OCI-LY3 (cell line): ENCODE measurements at regions not wholly inside any gene's neighbourhood (a gene's known extent, or its start where the extent isn't known, plus 50 kb on each side); places are given as distances from the start of the nearest gene placed in this dataset.

Experiments
- H2AFZ ChIP-seq: fragments of 200-600, 300-600 bp; shearing (Covaris generic); 2 replicates; pipeline ENCODE4 v1.6.0; 2014; ENCODE audit warnings: antibody characterized with exemption, low read depth, low read length
- H3K27ac ChIP-seq: fragments of 200-600, 300-600 bp; sonication (generic); 2 replicates; pipeline ENCODE4 v1.5.1; 2014; ENCODE audit warnings: mild to moderate bottlenecking, low read length, moderate library complexity, mixed read lengths
- H3K27me3 ChIP-seq: fragments of 200-600, 300-600 bp; sonication (generic); 2 replicates; pipeline ENCODE4 v1.6.1; 2014; ENCODE audit warnings: low read depth, low read length, mixed read lengths
- H3K36me3 ChIP-seq: fragments of 200-600, 300-600 bp; sonication (generic); replicated peaks from 2 replicates; pipeline ENCODE3; 2014; ENCODE audit warnings: low read depth, low read length, mixed read lengths
- H3K4me1 ChIP-seq: fragments of 300-600, 200-600 bp; sonication (generic); 2 replicates; pipeline ENCODE4 v1.6.1; 2014; ENCODE audit warnings: low read length, mixed read lengths
- H3K4me2 ChIP-seq: fragments of 200-600, 300-600 bp; sonication (generic); 2 replicates; pipeline ENCODE4 v1.6.1; 2014; ENCODE audit warnings: low read length, mixed read lengths
- H3K4me3 ChIP-seq: fragments of 300-600, 200-600 bp; sonication (generic); 2 replicates; pipeline ENCODE4 v1.5.1; 2014; ENCODE audit warnings: antibody characterized with exemption, mild to moderate bottlenecking, low read length, moderate library complexity
- H3K79me2 ChIP-seq: fragments of 300-600, 200-600 bp; shearing (Covaris generic); 2 replicates; pipeline ENCODE4 v1.6.1; 2014; ENCODE audit warnings: mild to moderate bottlenecking, low read length, mixed read lengths
- H3K9ac ChIP-seq: fragments of 300-600, 200-600 bp; shearing (Covaris generic); 2 replicates; pipeline ENCODE4 v1.6.0; 2014; ENCODE audit warnings: mild to moderate bottlenecking, low read length, moderate library complexity
- H3K9me3 ChIP-seq: fragments of 200-600, 300-600 bp; shearing (Covaris generic); 2 replicates; pipeline ENCODE4 v1.6.1; 2014; ENCODE audit warnings: low read length, mixed read lengths; ENCODE audit not compliant: insufficient read depth
- H4K20me1 ChIP-seq: fragments of 200-600, 300-600 bp; sonication (generic); 2 replicates; pipeline ENCODE4 v1.6.1; 2016; ENCODE audit warnings: low read length, mixed read lengths; ENCODE audit not compliant: insufficient read depth
- CTCF ChIP-seq: fragments of 200-600, 300-600 bp; sonication (generic); IDR thresholded peaks from 2 replicates; pipeline ENCODE4 v1.5.1; 2014; ENCODE audit warnings: antibody characterized with exemption, low read length, low read depth
- EZH2phosphoT487 ChIP-seq: fragments of 200-600 bp; shearing (Covaris generic); IDR thresholded peaks from 2 replicates; pipeline ENCODE4 v1.6.1; 2018; ENCODE audit warnings: antibody characterized with exemption, mixed run types, low read depth

DNA sequence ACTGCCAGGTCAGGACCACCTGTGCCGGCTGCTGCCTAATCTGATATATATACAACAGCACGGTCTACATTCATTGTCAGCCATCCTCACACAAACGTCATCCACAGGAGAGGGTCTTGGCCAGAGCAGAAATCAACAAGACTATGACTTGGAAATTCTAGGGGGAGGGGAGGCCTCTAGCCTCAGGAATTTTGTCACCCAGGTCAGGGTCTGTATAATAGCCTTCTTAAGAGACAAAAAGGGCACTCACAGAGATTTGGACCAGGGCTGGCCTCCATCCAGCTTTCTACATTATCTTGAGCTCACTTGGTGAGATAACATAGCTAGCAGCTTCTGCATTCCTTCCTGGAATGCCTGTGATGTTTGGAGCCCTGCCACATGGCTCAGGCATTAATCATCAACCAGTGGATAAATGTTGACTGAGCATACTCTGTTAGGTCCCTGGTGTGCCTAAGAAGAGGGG, 50.4 kb upstream of the CTIF start:
- no peak overlapping the region for H3K4me3 ChIP-seq
- no peaks in the 10 kb centered on the region for H3K79me2 ChIP-seq
- TF ChIP-seq CTCF = no peak
- TF ChIP-seq EZH2phosphoT487 = no peak
- H2AFZ ChIP-seq = no peak overlapping the region
- H3K9ac ChIP-seq = no peak overlapping the region
- peaks cover 52% of the 10 kb centered on the region for H3K27me3 ChIP-seq
- H3K36me3 ChIP-seq = no peaks in the 10 kb centered on the region
- no peak overlapping the region for H3K27ac ChIP-seq
- H4K20me1 ChIP-seq = no peaks in the 10 kb centered on the region
- no peak overlapping the region for H3K4me2 ChIP-seq
- no peaks in the 10 kb centered on the region for H3K4me1 ChIP-seq
- no peaks in the 10 kb centered on the region for H3K9me3 ChIP-seq

DNA sequence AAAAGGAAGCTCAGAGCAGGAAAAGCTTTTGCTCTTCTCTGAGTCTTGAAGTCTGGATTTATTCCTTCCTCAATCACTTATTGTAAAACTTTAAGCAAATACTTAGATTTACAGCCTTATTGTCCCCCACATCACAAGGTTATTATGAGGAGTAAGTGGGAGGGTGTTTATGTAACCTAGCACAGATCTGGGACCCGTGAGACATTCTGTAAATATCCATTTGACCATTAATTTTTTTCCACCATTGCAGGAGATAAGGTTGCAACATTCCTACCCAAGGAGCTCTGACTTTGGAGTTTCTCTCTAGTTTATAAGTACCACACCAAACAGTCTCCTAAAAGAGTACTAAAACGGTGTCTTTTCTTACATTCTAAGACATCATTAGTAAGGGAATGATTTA, 52.1 kb upstream of the CTIF start:
- no peaks in the 10 kb centered on the region for H3K9me3 ChIP-seq
- no peak overlapping the region for H3K4me3 ChIP-seq
- H2AFZ ChIP-seq = no peak overlapping the region
- no peaks in the 10 kb centered on the region for H4K20me1 ChIP-seq
- H3K4me1 ChIP-seq = no peaks in the 10 kb centered on the region
- peaks cover 41% of the 10 kb centered on the region for H3K27me3 ChIP-seq
- no peak overlapping the region for H3K4me2 ChIP-seq
- H3K79me2 ChIP-seq = no peaks in the 10 kb centered on the region
- no peaks in the 10 kb centered on the region for H3K36me3 ChIP-seq
- no peak for TF ChIP-seq CTCF
- no peak for TF ChIP-seq EZH2phosphoT487
- no peak overlapping the region for H3K27ac ChIP-seq
- no peak overlapping the region for H3K9ac ChIP-seq

DNA sequence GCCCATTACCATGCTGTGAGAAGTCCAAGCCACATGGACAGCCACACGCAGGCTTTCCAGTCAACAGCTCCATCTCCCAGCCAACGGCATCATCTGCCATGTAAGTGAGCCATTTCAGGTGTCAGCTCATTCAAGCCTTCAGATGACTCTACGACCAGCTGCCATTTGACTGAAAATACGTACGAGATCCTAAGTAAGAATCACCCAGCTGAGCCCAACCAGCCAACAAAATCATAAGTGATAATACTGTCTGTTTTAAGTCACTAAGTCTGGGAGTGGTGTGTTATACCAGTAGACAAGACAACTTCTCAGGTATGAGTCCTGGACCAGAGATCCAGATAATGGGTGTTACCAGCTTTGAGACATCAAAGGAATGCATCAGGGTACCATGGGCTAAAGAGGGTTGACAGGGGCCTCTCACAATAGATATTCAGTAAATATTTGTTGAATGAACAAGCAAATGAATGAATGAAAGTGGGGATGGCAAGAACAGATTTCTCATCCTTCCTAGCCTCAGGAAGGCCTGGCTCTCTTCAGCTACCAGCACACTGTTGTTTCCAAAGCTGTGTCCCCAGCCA, 52.9 kb upstream of the CTIF start:
- no peak overlapping the region for H2AFZ ChIP-seq
- no peak overlapping the region for H3K27ac ChIP-seq
- H3K27me3 ChIP-seq = peaks cover 39% of the 10 kb centered on the region
- H3K9me3 ChIP-seq = no peaks in the 10 kb centered on the region
- H3K79me2 ChIP-seq = no peaks in the 10 kb centered on the region
- no peak overlapping the region for H3K4me3 ChIP-seq
- no peak overlapping the region for H3K4me2 ChIP-seq
- H3K36me3 ChIP-seq = no peaks in the 10 kb centered on the region
- TF ChIP-seq EZH2phosphoT487 (no peak), CTCF (no peak)
- H3K9ac ChIP-seq = no peak overlapping the region
- no peaks in the 10 kb centered on the region for H4K20me1 ChIP-seq
- H3K4me1 ChIP-seq = no peaks in the 10 kb centered on the region

DNA sequence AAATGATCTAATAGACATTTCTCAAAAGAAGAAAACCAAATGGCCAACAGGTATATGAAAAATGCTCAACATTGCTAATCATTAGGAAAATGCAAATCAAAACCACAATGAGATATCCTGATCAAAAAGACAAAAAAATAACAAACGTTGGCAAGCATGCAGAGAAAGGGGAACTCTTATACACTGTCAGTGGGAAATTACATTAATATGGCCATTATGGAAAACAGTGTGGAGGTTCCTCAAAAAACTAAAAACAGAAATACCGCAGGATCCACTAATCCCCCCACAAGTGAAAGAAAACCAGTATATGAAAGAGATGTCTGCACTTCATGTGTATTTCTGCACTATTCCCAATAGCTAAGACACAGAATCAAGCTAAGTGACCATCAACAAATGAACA, 57.7 kb upstream of the CTIF start:
- Histone ChIP-seq H2AFZ (no peak overlapping the region), H3K27ac (no peak overlapping the region), H3K9me3 (no peaks in the 10 kb centered on the region), H3K4me2 (no peak overlapping the region), H3K27me3 (peaks cover 36% of the 10 kb centered on the region), H3K9ac (no peak overlapping the region), H3K4me3 (no peak overlapping the region), H3K79me2 (no peaks in the 10 kb centered on the region), H3K4me1 (no peaks in the 10 kb centered on the region), H4K20me1 (no peaks in the 10 kb centered on the region), H3K36me3 (no peaks in the 10 kb centered on the region)
- TF ChIP-seq EZH2phosphoT487 (no peak), CTCF (no peak)
